Lower leg skin (tissue), 4 donors: ENCODE measurements at regions not wholly inside any gene's neighbourhood (a gene's known extent, or its start where the extent isn't known, plus 50 kb on each side); places are given as distances from the start of the nearest gene placed in this dataset.

ENCODE experiments used
- DNase-seq, 2 donors: peaks; one replicate each; pipeline ENCODE4 v3.0.0-alpha.2; 2019; ENCODE audit warnings: low spot score in 2 of 2
- H3K4me3 ChIP-seq: fragments of 200-600 bp; sonication (generic); 2 replicates; pipeline ENCODE4 v1.5.1; 2017; ENCODE audit warnings: mild to moderate bottlenecking, low read depth; ENCODE audit not compliant: poor library complexity, severe bottlenecking
- POLR2A ChIP-seq, 2 donors: fragments of 450-650 bp; IDR thresholded peaks; one replicate each; pipeline ENCODE4 v1.6.1; 2016 to 2017; ENCODE audit warnings: antibody characterized with exemption in 2 of 2, mild to moderate bottlenecking in 1 of 2, moderate library complexity in 1 of 2
- WGBS, 2 donors: methylation state at CpG; one replicate each; pipeline ENCODE4 v1.1.5; 2018; 5-methylcytosine and 5-hydroxymethylcytosine counted together
- intact Hi-C: fragments of 100-400 bp; cut with DNase I; formaldehyde crosslinking; loops from one replicate; pipeline ENCODE4 v1.15.0; 2023; ENCODE audit warnings: low total_unique reads
- TF ChIP-seq, protein P1 (sequence below), 3 donors: fragments of 450-650 bp; IDR thresholded peaks; one replicate each; pipeline ENCODE4 v1.5.1; 2016; ENCODE audit warnings: antibody characterized with exemption in 3 of 3, mild to moderate bottlenecking in 3 of 3, moderate library complexity in 2 of 3

DNA sequence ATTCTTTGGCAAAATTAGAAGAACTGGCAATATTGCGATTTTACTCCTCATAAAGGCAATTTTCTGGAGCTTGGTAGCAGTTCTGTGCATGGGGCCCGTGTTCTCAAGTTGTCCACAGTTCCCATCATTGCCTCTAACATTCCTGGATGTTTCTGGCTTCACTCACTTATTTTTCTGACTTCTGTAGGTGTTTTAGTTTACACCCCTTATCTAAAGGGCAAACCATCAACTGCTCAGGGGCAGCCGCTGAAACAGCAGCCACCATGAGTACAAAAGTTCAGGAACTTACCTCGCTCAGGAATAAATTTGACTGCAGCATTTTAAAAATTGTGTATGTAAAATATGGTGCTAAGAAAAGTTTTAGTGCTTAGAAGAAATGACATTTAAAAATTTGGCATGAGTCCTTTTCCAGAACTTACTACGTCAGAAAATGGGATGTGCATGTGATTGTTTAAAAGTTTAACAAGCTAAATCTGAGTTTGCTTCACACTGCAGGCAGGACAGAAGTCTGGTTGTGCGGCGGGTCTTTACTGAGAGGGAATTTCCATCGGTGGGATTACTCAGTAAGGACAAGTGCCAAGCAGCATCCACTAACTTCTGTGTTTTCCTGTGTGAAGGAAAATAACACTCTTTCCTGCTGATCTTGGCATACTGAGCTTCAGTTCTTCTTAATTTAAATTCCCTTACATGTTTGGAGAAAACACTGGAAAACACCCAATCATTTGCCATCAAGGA, 261.7 kb downstream of the MAT2B start:
- no peak overlapping the region for H3K4me3 ChIP-seq
- no peak for DNase-seq
- WGBS, 2 donors = 62 to 63% methylated on average over 8 of the region's 8 CpGs
- TF ChIP-seq POLR2A (IDR thresholded peaks at IDR 0.05) = no peak
- TF ChIP-seq, protein P1, sequence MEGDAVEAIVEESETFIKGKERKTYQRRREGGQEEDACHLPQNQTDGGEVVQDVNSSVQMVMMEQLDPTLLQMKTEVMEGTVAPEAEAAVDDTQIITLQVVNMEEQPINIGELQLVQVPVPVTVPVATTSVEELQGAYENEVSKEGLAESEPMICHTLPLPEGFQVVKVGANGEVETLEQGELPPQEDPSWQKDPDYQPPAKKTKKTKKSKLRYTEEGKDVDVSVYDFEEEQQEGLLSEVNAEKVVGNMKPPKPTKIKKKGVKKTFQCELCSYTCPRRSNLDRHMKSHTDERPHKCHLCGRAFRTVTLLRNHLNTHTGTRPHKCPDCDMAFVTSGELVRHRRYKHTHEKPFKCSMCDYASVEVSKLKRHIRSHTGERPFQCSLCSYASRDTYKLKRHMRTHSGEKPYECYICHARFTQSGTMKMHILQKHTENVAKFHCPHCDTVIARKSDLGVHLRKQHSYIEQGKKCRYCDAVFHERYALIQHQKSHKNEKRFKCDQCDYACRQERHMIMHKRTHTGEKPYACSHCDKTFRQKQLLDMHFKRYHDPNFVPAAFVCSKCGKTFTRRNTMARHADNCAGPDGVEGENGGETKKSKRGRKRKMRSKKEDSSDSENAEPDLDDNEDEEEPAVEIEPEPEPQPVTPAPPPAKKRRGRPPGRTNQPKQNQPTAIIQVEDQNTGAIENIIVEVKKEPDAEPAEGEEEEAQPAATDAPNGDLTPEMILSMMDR (IDR thresholded peaks at IDR 0.05) = no peak
- intact Hi-C loops = no loop called here

DNA sequence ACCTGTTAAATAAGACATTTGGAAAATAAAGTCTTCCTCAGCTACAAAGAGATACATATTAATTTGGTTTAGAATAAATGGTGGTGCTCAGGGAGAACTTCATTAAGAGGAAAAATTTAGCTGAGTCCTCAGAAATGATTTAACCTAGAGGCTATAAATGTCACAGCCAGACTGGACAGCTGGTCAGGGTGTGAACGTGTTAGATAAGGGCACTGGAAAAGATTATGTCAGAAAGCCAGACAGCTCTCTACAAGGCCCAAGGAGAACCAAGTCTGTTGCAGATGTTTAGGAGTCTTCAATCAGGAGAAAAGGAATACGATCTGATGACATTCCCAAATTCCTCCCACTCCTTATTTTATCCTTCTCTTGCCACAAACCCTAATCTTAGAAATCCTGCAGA, 265.2 kb downstream of the MAT2B start:
- intact Hi-C loops = no loop called here
- TF ChIP-seq, protein P1 (IDR thresholded peaks at IDR 0.05) = no peak
- TF ChIP-seq POLR2A (IDR thresholded peaks at IDR 0.05) = no peak

DNA sequence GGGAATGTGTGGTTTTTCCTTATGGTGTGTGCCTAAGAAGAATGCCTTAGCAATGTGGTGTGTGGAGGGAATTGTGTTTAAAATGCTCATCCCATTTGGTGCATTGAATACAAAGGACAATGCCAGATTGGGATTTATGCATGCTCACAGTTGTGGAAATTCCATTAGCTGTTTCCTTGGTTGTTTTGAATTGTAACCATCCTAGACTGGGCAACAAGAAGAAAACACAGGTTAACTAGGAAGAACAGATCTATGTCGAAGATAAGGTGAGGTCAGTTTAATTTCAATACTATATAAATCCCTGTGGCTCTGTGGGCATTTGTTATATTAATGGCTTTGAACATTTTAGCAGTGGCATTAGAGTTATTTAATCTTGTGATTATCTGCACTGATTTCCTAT, 266.8 kb downstream of the MAT2B start:
- 58 to 68% methylated on average over 1 of the region's 1 CpG for WGBS, 2 donors
- H3K4me3 ChIP-seq = no peak overlapping the region
- no peak for TF ChIP-seq POLR2A (IDR thresholded peaks at IDR 0.05)
- TF ChIP-seq, protein P1 (IDR thresholded peaks at IDR 0.05) = no peak
- intact Hi-C loops = no loop called here
- DNase-seq = no peak

More for the DNA sequence above, 265.2 kb downstream of the MAT2B start:
- WGBS, 2 donors = 35 to 49% methylated on average over 2 of the region's 2 CpGs
- no peak for DNase-seq
- no peak overlapping the region for H3K4me3 ChIP-seq

DNA sequence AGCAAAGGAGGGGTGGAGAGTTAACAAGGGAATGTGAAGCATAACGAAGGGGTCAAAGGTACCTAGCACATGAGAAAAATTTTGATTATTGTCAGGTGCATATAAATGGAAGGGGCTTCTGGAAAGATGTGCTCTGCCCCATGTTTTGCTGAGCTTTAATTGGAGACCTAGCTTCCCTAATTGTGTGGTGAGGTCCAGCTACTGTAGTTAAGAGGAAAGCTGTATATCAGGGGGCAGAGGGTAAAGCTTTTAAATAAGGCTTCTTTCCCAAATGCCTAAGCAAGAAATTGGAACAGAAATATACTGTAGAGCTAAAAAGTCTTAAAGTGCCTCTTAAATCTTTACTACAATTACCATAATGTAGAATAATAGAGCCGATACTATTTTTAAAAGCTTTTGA, 267.2 kb downstream of the MAT2B start:
- 69 to 74% methylated on average over 2 of the region's 2 CpGs for WGBS, 2 donors
- DNase-seq = no peak
- no peak for TF ChIP-seq POLR2A (IDR thresholded peaks at IDR 0.05)
- no peak overlapping the region for H3K4me3 ChIP-seq
- intact Hi-C loops = no loop called here

DNA sequence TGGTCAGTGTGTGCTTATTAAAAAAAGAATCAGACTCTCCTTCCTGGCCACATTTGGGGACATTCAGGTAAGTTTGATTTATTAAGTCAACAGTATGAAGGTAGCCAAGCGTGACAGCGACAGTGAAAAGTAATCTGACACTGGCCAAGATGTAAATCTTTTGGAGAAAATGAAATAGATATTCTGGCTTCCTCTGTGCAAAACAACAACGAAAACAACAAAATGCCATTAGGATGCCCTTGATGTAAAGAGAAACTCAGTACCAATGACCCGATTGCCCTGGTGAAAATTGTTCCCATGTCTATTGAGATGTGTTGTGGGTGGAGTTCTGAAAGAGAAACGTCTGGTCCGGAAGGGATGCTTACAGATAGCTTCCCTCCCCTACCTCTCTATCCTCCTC, 267.8 kb downstream of the MAT2B start:
- DNase-seq = no peak
- TF ChIP-seq, protein P1 (IDR thresholded peaks at IDR 0.05) = no peak
- TF ChIP-seq POLR2A (IDR thresholded peaks at IDR 0.05) = no peak
- WGBS, 2 donors = 54 to 67% methylated on average over 6 of the region's 6 CpGs
- no peak overlapping the region for H3K4me3 ChIP-seq
- intact Hi-C loops = no loop called here

DNA sequence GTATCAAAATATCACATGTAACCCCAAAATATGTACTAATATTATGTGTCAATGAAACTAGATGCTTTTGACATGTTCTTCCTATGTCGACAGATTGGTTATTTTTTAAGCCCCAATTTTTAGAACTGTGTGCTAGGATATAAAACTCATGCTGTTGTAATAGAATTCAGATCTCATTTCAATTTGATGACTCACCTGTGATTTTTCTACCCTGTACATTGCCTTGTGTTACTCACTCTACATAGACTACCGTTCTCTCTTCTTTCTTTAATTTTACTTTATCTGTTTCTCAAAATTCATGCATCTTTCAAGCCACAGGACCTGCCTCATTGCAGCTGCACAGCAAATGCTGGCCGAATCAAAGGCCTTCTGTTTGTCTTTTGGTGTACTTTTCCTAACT, 284.5 kb downstream of the MAT2B start:
- TF ChIP-seq POLR2A (IDR thresholded peaks at IDR 0.05) = no peak
- TF ChIP-seq, protein P1 (IDR thresholded peaks at IDR 0.05) = no peak
- intact Hi-C loops = no loop called here
- no peak overlapping the region for H3K4me3 ChIP-seq
- 73 to 77% methylated on average over 3 of the region's 3 CpGs for WGBS, 2 donors
- no peak for DNase-seq
